B cell (primary cell): ENCODE measurements at regions not wholly inside any gene's neighbourhood (a gene's known extent, or its start where the extent isn't known, plus 50 kb on each side); places are given as distances from the start of the nearest gene placed in this dataset.

Experiments
- ATAC-seq: fragments of 200-7000 bp; cut with Tn5 transposase; one replicate; pipeline ENCODE4 v1.10.0; 2021; ENCODE audit warnings: low read depth, mild to moderate bottlenecking, moderate number of reproducible peaks, moderate library complexity
- CTCF ChIA-PET: fragments of 350-600 bp; sonication (Branson Sonifier 250); formaldehyde crosslinking; loops from one replicate; lab custom pipeline; 2021; ENCODE audit warnings: antibody characterized with exemption, inconsistent platforms; lab: Charles Lee
- POLR2A ChIA-PET: fragments of 350-600 bp; sonication (Branson Sonifier 250); formaldehyde crosslinking; loops from one replicate; lab custom pipeline; 2021; ENCODE audit warnings: antibody characterized with exemption; lab: Charles Lee
- DNase-seq: peaks from one replicate; pipeline ENCODE4 v3.0.0; 2013
- H2AFZ ChIP-seq: 2 replicates; pipeline ENCODE4 v1.6.1; 2012; ENCODE audit warnings: mild to moderate bottlenecking, low read depth, low read length; ENCODE audit not compliant: insufficient read depth, poor library complexity, severe bottlenecking
- H3K27ac ChIP-seq, 2 donors: 1 replicate in 1 of 2; 2 replicates in 1 of 2; pipeline ENCODE4 v1.5.1; 2012 to 2013; ENCODE audit warnings: low read length in 2 of 2, mild to moderate bottlenecking in 2 of 2, moderate library complexity in 1 of 2
- H3K27me3 ChIP-seq, 4 experiments: fragments of 200-600 bp in 1 of 4; sonication (generic) in 1 of 4; replicated peaks in 1 of 4; 1 replicate in 2 of 4; 2 replicates in 2 of 4; pipeline versions ENCODE4 v1.6.1 to v1.7.0; 2013 to 2016; ENCODE audit warnings: low read length in 3 of 4, mild to moderate bottlenecking in 2 of 4, mixed read lengths in 1 of 4, moderate library complexity in 1 of 4; ENCODE audit not compliant: insufficient read depth in 4 of 4, control insufficient read depth in 3 of 4; ENCODE audit errors: control extremely low read depth in 1 of 4
- H3K36me3 ChIP-seq, 2 experiments: replicated peaks in 1 of 2; 1 replicate in 1 of 2; 2 replicates in 1 of 2; pipeline versions ENCODE4 v1.6.1 to v1.7.1; 2013; ENCODE audit warnings: low read length in 1 of 2; ENCODE audit not compliant: insufficient read depth in 2 of 2, control insufficient read depth in 1 of 2; ENCODE audit errors: control extremely low read depth in 1 of 2, extremely low read depth in 1 of 2
- H3K4me1 ChIP-seq, 2 donors: fragments of 200-600 bp in 1 of 2; sonication (generic) in 1 of 2; 1 replicate in 1 of 2; 2 replicates in 1 of 2; pipeline versions ENCODE4 v1.5.1 to v1.6.1; 2013 to 2017; ENCODE audit warnings: low read length in 2 of 2; ENCODE audit not compliant: control insufficient read depth in 2 of 2, insufficient read depth in 2 of 2
- H3K4me2 ChIP-seq: replicated peaks from 2 replicates; pipeline ENCODE3; 2012; ENCODE audit warnings: mild to moderate bottlenecking, low read depth, low read length; ENCODE audit not compliant: poor library complexity, severe bottlenecking
- H3K4me3 ChIP-seq, 5 experiments: fragments of 200-600 bp in 1 of 5; sonication (generic) in 1 of 5; 1 replicate in 3 of 5; 2 replicates in 2 of 5; pipeline versions ENCODE4 v1.5.1 to v1.7.0; 2011 to 2016; ENCODE audit warnings: low read length in 4 of 5, mild to moderate bottlenecking in 4 of 5, low read depth in 2 of 5, control low read depth in 1 of 5, moderate library complexity in 1 of 5; ENCODE audit not compliant: insufficient read depth in 1 of 5; ENCODE audit errors: control extremely low read depth in 1 of 5, extremely low read depth in 1 of 5
- H3K79me2 ChIP-seq: fragments of 200-600 bp; sonication (generic); one replicate; pipeline ENCODE4 v1.6.0; 2016; ENCODE audit warnings: low read length; ENCODE audit not compliant: control insufficient read depth, insufficient read depth
- H3K9ac ChIP-seq: fragments of 200-600 bp; sonication (generic); 2 replicates; pipeline ENCODE4 v1.6.1; 2017; ENCODE audit warnings: mild to moderate bottlenecking, low read length, moderate library complexity
- H3K9me3 ChIP-seq, 3 donors: one replicate each; pipeline versions ENCODE4 v1.6.1 to v1.7.1; 2013; ENCODE audit warnings: low read length in 2 of 3; ENCODE audit not compliant: control insufficient read depth in 2 of 3, insufficient read depth in 1 of 3; ENCODE audit errors: control extremely low read depth in 1 of 3
- H4K20me1 ChIP-seq: 2 replicates; pipeline ENCODE4 v1.6.0; 2012; ENCODE audit warnings: mild to moderate bottlenecking, low read length; ENCODE audit not compliant: insufficient read depth, control insufficient read depth, poor library complexity, severe bottlenecking
- H3K27ac Mint-ChIP-seq: one replicate; pipeline ENCODE4 v1.8.0; 2021; ENCODE audit warnings: mixed read lengths
- H3K27me3 Mint-ChIP-seq: one replicate; pipeline ENCODE4 v1.8.0; 2021; ENCODE audit warnings: mixed read lengths
- H3K4me1 Mint-ChIP-seq: one replicate; pipeline ENCODE4 v1.8.0; 2021; ENCODE audit warnings: mixed read lengths
- H3K4me3 Mint-ChIP-seq: one replicate; pipeline ENCODE4 v1.8.0; 2021; ENCODE audit warnings: mixed read lengths
- H3K9me3 Mint-ChIP-seq: one replicate; pipeline ENCODE4 v1.8.0; 2022; ENCODE audit warnings: mixed read lengths; ENCODE audit not compliant: insufficient read depth
- EZH2 ChIP-seq: IDR thresholded peaks from 2 replicates; pipeline ENCODE4 v1.6.1; 2012; ENCODE audit warnings: borderline replicate concordance, low read depth, mild to moderate bottlenecking, moderate library complexity, low read length; ENCODE audit not compliant: insufficient read depth, poor library complexity, severe bottlenecking
- WGBS: methylation state at CpG from one replicate; pipeline ENCODE4 v1.1.5; 2013; ENCODE audit warnings: missing lambda C conversion rate; ENCODE audit not compliant: insufficient coverage; 5-methylcytosine and 5-hydroxymethylcytosine counted together
- intact Hi-C: fragments of 100-400 bp; cut with micrococcal nuclease; formaldehyde crosslinking; loops from one replicate; pipeline ENCODE4 v1.10.0; 2022
- TF ChIP-seq, protein P1 (sequence below): fragments of 200-600 bp; IDR thresholded peaks from one replicate; pipeline ENCODE4 v1.8.0; 2022; ENCODE audit warnings: antibody characterized with exemption, mild to moderate bottlenecking

- Histone ChIP-seq H3K9ac (no peak overlapping the region), H3K4me3 (no peak overlapping the region), H3K9me3 (no peaks in the 10 kb centered on the region), H3K4me2 (no peak overlapping the region), H3K27me3 (no peaks in the 10 kb centered on the region), H3K36me3 (no peaks in the 10 kb centered on the region), H4K20me1 (no peaks in the 10 kb centered on the region), H3K4me1 (no peaks in the 10 kb centered on the region), H3K79me2 (no peaks in the 10 kb centered on the region), H2AFZ (no peak overlapping the region), H3K27ac (no peak overlapping the region)
- Mint-ChIP-seq H3K4me1 (no peaks in the 10 kb centered on the region), H3K9me3 (no peaks in the 10 kb centered on the region), H3K27ac (no peak overlapping the region), H3K4me3 (no peak overlapping the region), H3K27me3 (peaks cover 10% of the 10 kb centered on the region)
- POLR2A ChIA-PET, result no interaction called here
- TF ChIP-seq EZH2, result no peak
- TF ChIP-seq, protein P1, sequence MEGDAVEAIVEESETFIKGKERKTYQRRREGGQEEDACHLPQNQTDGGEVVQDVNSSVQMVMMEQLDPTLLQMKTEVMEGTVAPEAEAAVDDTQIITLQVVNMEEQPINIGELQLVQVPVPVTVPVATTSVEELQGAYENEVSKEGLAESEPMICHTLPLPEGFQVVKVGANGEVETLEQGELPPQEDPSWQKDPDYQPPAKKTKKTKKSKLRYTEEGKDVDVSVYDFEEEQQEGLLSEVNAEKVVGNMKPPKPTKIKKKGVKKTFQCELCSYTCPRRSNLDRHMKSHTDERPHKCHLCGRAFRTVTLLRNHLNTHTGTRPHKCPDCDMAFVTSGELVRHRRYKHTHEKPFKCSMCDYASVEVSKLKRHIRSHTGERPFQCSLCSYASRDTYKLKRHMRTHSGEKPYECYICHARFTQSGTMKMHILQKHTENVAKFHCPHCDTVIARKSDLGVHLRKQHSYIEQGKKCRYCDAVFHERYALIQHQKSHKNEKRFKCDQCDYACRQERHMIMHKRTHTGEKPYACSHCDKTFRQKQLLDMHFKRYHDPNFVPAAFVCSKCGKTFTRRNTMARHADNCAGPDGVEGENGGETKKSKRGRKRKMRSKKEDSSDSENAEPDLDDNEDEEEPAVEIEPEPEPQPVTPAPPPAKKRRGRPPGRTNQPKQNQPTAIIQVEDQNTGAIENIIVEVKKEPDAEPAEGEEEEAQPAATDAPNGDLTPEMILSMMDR, result no peak
- CTCF ChIA-PET, result no interaction called here
- no peak for ATAC-seq
- 60% methylated on average over 1 of the region's 6 CpGs for WGBS
- DNase-seq, result no peak
- intact Hi-C loops, result no loop called here
Observed at GRCh38 chr2:8215982-8216381, 465.9 kb upstream of the ID2 start.

GRCh38 chr2:8216397-8216796 lies 465.5 kb upstream of the ID2 start:
- no CpG with 5 or more reads among the region's 1 CpG for WGBS
- no peak overlapping the region for H2AFZ ChIP-seq
- no peak for TF ChIP-seq EZH2
- TF ChIP-seq, protein P1, result no peak
- ChIA-PET CTCF (no interaction called here), POLR2A (no interaction called here)
- no peaks in the 10 kb centered on the region for H3K9me3 ChIP-seq
- intact Hi-C loops, result no loop called here
- H3K9me3 Mint-ChIP-seq, result no peaks in the 10 kb centered on the region
- no peak overlapping the region for H3K4me3 ChIP-seq
- peaks cover 10% of the 10 kb centered on the region for H3K27me3 Mint-ChIP-seq
- no peak overlapping the region for H3K4me2 ChIP-seq
- H3K4me1 ChIP-seq, result no peaks in the 10 kb centered on the region
- H3K27ac Mint-ChIP-seq, result no peak overlapping the region
- no peaks in the 10 kb centered on the region for H3K27me3 ChIP-seq
- no peak overlapping the region for H3K27ac ChIP-seq
- H4K20me1 ChIP-seq, result no peaks in the 10 kb centered on the region
- ATAC-seq, result no peak
- no peak overlapping the region for H3K9ac ChIP-seq
- no peaks in the 10 kb centered on the region for H3K36me3 ChIP-seq
- no peaks in the 10 kb centered on the region for H3K79me2 ChIP-seq
- no peak for DNase-seq
- H3K4me1 Mint-ChIP-seq, result no peaks in the 10 kb centered on the region
- H3K4me3 Mint-ChIP-seq, result no peak overlapping the region
